Occipital lobe (tissue), 1 donor: ENCODE measurements at regions not wholly inside any gene's neighbourhood (a gene's known extent, or its start where the extent isn't known, plus 50 kb on each side); places are given as distances from the start of the nearest gene placed in this dataset.

Source experiments
- DNase-seq: peaks from one replicate; lab custom pipeline; 2025; lab: John Stamatoyannopoulos, UW

- no peak for DNase-seq
These were observed 209.5 kb downstream of the KLF5 start for GRCh38 chr13:73268306-73268705.

GRCh38 chr13:73266640-73267180 lies 207.9 kb downstream of the KLF5 start:
- no peak for DNase-seq

GRCh38 chr13:73262862-73263627 lies 204.2 kb downstream of the KLF5 start:
- DNase-seq: no peak

- no peak for DNase-seq
These were observed 203.0 kb downstream of the KLF5 start for GRCh38 chr13:73261739-73262216.

GRCh38 chr13:73259061-73260017 lies 200.5 kb downstream of the KLF5 start:
- no peak for DNase-seq

GRCh38 chr13:73258406-73258805 lies 199.6 kb downstream of the KLF5 start:
- DNase-seq: no peak

- no peak for DNase-seq
These were observed 196.0 kb downstream of the KLF5 start for GRCh38 chr13:73254827-73255226.

GRCh38 chr13:73251626-73252265 lies 192.9 kb downstream of the KLF5 start:
- DNase-seq: no peak

GRCh38 chr13:73250061-73250460 lies 191.3 kb downstream of the KLF5 start:
- DNase-seq: no peak

GRCh38 chr13:73248711-73249580 lies 190.1 kb downstream of the KLF5 start:
- no peak for DNase-seq

- no peak for DNase-seq
These were observed 189.3 kb downstream of the KLF5 start for GRCh38 chr13:73248154-73248553.

- DNase-seq: no peak
These were observed 186.4 kb downstream of the KLF5 start for GRCh38 chr13:73245246-73245645.

GRCh38 chr13:73244467-73244866 lies 185.7 kb downstream of the KLF5 start:
- DNase-seq: no peak

- DNase-seq: no peak
These were observed 183.8 kb downstream of the KLF5 start for GRCh38 chr13:73242515-73243015.

GRCh38 chr13:73240193-73240592 lies 181.4 kb downstream of the KLF5 start:
- no peak for DNase-seq

- DNase-seq: no peak
These were observed 176.6 kb downstream of the KLF5 start for GRCh38 chr13:73235385-73235784.

GRCh38 chr13:73231471-73231870 lies 172.7 kb downstream of the KLF5 start:
- DNase-seq: no peak

GRCh38 chr13:73230716-73231115 lies 171.9 kb downstream of the KLF5 start:
- no peak for DNase-seq

GRCh38 chr13:73228546-73228945 lies 169.7 kb downstream of the KLF5 start:
- no peak for DNase-seq

GRCh38 chr13:73225990-73226389 lies 167.2 kb downstream of the KLF5 start:
- no peak for DNase-seq
